GM23338 (cell line): ENCODE measurements at regions not wholly inside any gene's neighbourhood (a gene's known extent, or its start where the extent isn't known, plus 50 kb on each side); places are given as distances from the start of the nearest gene placed in this dataset.
"Not testable (repeated sequence)": the region's sequence is repeated elsewhere in the genome, so short reads cannot be mapped to it uniquely, and the experiment has no call there.

ENCODE experiments used
- CREB1 ChIP-seq: fragments of 250-450 bp; sonication (Bioruptor Pico); IDR thresholded peaks from 2 replicates; pipeline ENCODE4 v1.5.0; 2020; ENCODE audit warnings: low read depth, mild to moderate bottlenecking, moderate library complexity
- CTCF ChIP-seq, 2 experiments: fragments of 200-600 bp in 1 of 2; sonication (generic) in 1 of 2; conservative IDR thresholded peaks; 2 replicates each; pipeline versions ENCODE4 v1.5.1 to v1.6.1; 2016 to 2017; ENCODE audit warnings: antibody characterized with exemption in 2 of 2, low read depth in 2 of 2, mild to moderate bottlenecking in 2 of 2, moderate library complexity in 1 of 2
- EZH2 ChIP-seq: fragments of 200-600 bp; sonication (generic); IDR thresholded peaks from one replicate; pipeline ENCODE4 v1.8.0; 2017; ENCODE audit warnings: antibody characterized with exemption, mild to moderate bottlenecking, low read depth; ENCODE audit not compliant: unreplicated experiment
- EZH2phosphoT487 ChIP-seq: fragments of 200-600 bp; sonication (generic); IDR thresholded peaks from one replicate; pipeline ENCODE4 v1.8.1; 2018; ENCODE audit warnings: antibody characterized with exemption; ENCODE audit not compliant: unreplicated experiment
- NANOG ChIP-seq: IDR thresholded peaks from 2 replicates; pipeline ENCODE4 v1.6.1; 2016; ENCODE audit warnings: antibody characterized with exemption, borderline replicate concordance
- POLR2AphosphoS5 ChIP-seq: IDR thresholded peaks from 2 replicates; pipeline ENCODE4 v1.6.1; 2016; ENCODE audit warnings: antibody characterized with exemption, low read depth

- not testable (repeated sequence) for TF ChIP-seq CTCF (conservative IDR thresholded peaks at IDR 0.05; ENCODE audit: low read depth in 2 of 2); NANOG; EZH2phosphoT487; POLR2AphosphoS5; CREB1 (CRISPR knock-in tag); EZH2
Observed at GRCh38 chr2:87254562-87254961, 232.9 kb upstream of the PLGLB1 start.
